ENCODE measurements at regions not wholly inside any gene's neighbourhood (a gene's known extent, or its start where the extent isn't known, plus 50 kb on each side); places are given as distances from the start of the nearest gene placed in this dataset.
"Not testable (repeated sequence)": the region's sequence is repeated elsewhere in the genome, so short reads cannot be mapped to it uniquely, and the experiment has no call there.

DNA sequence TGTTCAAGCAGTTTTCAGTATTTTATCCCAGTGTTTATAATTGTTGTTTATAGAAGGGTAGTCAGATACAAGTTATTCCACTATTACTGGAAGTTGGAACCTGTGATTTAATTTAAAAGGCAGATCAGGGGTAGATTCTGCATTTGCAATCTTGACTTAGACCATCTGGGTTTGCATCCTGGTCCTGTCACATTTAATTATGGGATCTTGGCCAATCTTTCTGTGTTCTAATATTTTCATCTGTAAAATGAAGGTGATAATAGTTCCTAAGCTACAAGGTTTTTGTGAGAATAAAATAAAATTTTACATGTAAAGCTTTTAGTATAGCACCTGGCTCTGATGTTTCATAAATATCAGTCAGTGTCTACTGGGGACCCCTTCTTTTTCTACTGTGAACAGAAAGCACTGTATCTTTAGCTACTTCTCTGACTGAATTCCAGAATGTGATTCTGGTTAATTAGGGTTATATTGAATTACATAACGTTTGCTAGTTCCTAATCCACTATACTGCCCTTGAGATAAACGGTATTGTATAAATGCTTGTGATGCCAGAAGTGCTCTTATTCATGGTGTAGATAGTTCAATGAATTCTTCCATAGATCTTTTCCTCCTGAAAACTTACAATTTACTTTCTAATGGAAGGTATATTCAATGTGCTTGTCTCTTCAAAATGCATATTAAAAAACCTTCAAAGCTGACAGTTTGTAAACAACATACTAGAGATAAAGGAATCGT is 131.0 kb downstream of the KCNK1 start:
- no TSS peak for BruUV-seq (replicated peaks)
- Mint-ChIP-seq H3K36me3 (ENCODE audit: insufficient read depth, unreplicated experiment) (no peaks in the 10 kb centered on the region), H3K4me1 (ENCODE audit: low read depth, unreplicated experiment) (no peaks in the 10 kb centered on the region), H3K27ac (ENCODE audit: unreplicated experiment) (no peak overlapping the region), H3K27me3 (ENCODE audit: unreplicated experiment) (no peaks in the 10 kb centered on the region), H3K9me3 (ENCODE audit: low read depth, unreplicated experiment) (no peaks in the 10 kb centered on the region), H3K4me3 (ENCODE audit: low read depth, unreplicated experiment) (no peak overlapping the region)
- CTCF ChIA-PET, result no interaction called here
- TF ChIP-seq, protein P1, sequence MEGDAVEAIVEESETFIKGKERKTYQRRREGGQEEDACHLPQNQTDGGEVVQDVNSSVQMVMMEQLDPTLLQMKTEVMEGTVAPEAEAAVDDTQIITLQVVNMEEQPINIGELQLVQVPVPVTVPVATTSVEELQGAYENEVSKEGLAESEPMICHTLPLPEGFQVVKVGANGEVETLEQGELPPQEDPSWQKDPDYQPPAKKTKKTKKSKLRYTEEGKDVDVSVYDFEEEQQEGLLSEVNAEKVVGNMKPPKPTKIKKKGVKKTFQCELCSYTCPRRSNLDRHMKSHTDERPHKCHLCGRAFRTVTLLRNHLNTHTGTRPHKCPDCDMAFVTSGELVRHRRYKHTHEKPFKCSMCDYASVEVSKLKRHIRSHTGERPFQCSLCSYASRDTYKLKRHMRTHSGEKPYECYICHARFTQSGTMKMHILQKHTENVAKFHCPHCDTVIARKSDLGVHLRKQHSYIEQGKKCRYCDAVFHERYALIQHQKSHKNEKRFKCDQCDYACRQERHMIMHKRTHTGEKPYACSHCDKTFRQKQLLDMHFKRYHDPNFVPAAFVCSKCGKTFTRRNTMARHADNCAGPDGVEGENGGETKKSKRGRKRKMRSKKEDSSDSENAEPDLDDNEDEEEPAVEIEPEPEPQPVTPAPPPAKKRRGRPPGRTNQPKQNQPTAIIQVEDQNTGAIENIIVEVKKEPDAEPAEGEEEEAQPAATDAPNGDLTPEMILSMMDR (IDR thresholded peaks at IDR 0.05; ENCODE audit: unreplicated experiment), result no peak
- intact Hi-C loops (cut with micrococcal nuclease; ENCODE audit: unreplicated experiment), result no loop called here
- DNase-seq, result no peak

- CTCF ChIA-PET, result no interaction called here
- Mint-ChIP-seq H3K4me1 (ENCODE audit: low read depth, unreplicated experiment) (no peaks in the 10 kb centered on the region), H3K27ac (ENCODE audit: unreplicated experiment) (no peak overlapping the region), H3K4me3 (ENCODE audit: low read depth, unreplicated experiment) (no peak overlapping the region), H3K9me3 (ENCODE audit: low read depth, unreplicated experiment) (no peaks in the 10 kb centered on the region), H3K27me3 (ENCODE audit: unreplicated experiment) (no peaks in the 10 kb centered on the region), H3K36me3 (ENCODE audit: insufficient read depth, unreplicated experiment) (no peaks in the 10 kb centered on the region)
- BruUV-seq (replicated peaks), result no TSS peak
- intact Hi-C loops (cut with micrococcal nuclease; ENCODE audit: unreplicated experiment), result no loop called here
- TF ChIP-seq, protein P1 (IDR thresholded peaks at IDR 0.05; ENCODE audit: unreplicated experiment), result no peak
- no peak for DNase-seq
These were observed 136.2 kb downstream of the KCNK1 start for GRCh38 chr1:233750139-233750538.

DNA sequence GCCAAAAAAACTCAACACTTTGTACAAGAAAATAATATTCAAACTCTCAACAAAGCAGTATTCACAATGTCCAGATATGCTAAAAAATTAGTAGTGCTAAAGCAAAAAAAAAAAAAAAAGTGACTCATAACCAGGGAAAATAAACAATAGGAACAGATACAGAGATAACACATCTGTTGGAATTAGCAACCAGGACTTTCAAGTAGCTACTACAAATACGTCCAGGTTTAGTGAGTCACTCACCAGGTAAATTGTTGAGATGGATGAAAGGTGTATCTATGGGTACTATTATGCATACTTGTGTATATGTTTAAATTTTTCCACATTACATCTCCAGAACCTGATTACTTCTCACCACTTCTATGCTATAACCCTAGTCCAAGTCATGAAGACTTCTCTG is 144.8 kb upstream of the SLC35F3 start:
- Mint-ChIP-seq H3K4me3 (ENCODE audit: low read depth, unreplicated experiment) (no peak overlapping the region), H3K9me3 (ENCODE audit: low read depth, unreplicated experiment) (no peaks in the 10 kb centered on the region), H3K36me3 (ENCODE audit: insufficient read depth, unreplicated experiment) (no peaks in the 10 kb centered on the region), H3K27ac (ENCODE audit: unreplicated experiment) (no peak overlapping the region), H3K4me1 (ENCODE audit: low read depth, unreplicated experiment) (peaks cover 10% of the 10 kb centered on the region), H3K27me3 (ENCODE audit: unreplicated experiment) (no peaks in the 10 kb centered on the region)
- no peak for DNase-seq
- no TSS peak for BruUV-seq (replicated peaks)
- TF ChIP-seq, protein P1 (IDR thresholded peaks at IDR 0.05; ENCODE audit: unreplicated experiment), result no peak
- CTCF ChIA-PET, result interaction anchor here (0.5 to 0.7 kb wide), 3 partner anchors 38 to 1265 kb away, joined by 3 to 7 read pairs (median 5); no protein-coding TSS in a partner anchor
- intact Hi-C loops (cut with micrococcal nuclease; ENCODE audit: unreplicated experiment), result no loop called here

DNA sequence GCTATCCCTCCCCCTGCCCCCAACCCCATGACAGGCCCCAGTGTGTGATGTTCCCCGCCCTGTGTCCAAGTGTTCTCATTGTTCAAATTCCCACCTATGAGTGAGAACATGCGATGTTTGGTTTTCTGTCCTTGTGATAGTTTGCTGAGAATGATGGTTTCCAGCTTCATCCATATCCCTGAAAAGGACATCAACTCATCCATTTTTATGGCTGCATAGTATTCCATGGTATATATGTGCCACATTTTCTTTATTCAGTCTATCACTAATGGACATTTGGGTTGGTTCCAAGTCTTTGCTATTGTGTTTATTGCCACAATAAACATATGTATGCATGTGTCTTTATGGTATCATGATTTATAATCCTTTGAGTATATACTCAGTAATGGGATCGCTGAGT is 140.2 kb upstream of the SLC35F3 start:
- H3K27ac Mint-ChIP-seq (ENCODE audit: unreplicated experiment); H3K4me1 Mint-ChIP-seq (ENCODE audit: low read depth, unreplicated experiment); H3K36me3 Mint-ChIP-seq (ENCODE audit: insufficient read depth, unreplicated experiment); H3K9me3 Mint-ChIP-seq (ENCODE audit: low read depth, unreplicated experiment); H3K27me3 Mint-ChIP-seq (ENCODE audit: unreplicated experiment); BruUV-seq (replicated peaks); H3K4me3 Mint-ChIP-seq (ENCODE audit: low read depth, unreplicated experiment); intact Hi-C loops (cut with micrococcal nuclease; ENCODE audit: unreplicated experiment); DNase-seq; CTCF ChIA-PET: not testable (repeated sequence)

GRCh38 chr1:233777566-233777965 is 126.9 kb upstream of the SLC35F3 start:
- peaks cover 4% of the 10 kb centered on the region for H3K9me3 Mint-ChIP-seq (ENCODE audit: low read depth, unreplicated experiment)
- BruUV-seq (replicated peaks), result no TSS peak
- no peaks in the 10 kb centered on the region for H3K27me3 Mint-ChIP-seq (ENCODE audit: unreplicated experiment)
- H3K4me3 Mint-ChIP-seq (ENCODE audit: low read depth, unreplicated experiment), result no peak overlapping the region
- TF ChIP-seq, protein P1 (IDR thresholded peaks at IDR 0.05; ENCODE audit: unreplicated experiment), result no peak
- no peaks in the 10 kb centered on the region for H3K4me1 Mint-ChIP-seq (ENCODE audit: low read depth, unreplicated experiment)
- no peak for DNase-seq
- intact Hi-C loops (cut with micrococcal nuclease; ENCODE audit: unreplicated experiment), result no loop called here
- H3K36me3 Mint-ChIP-seq (ENCODE audit: insufficient read depth, unreplicated experiment), result no peaks in the 10 kb centered on the region
- CTCF ChIA-PET, result no interaction called here
- no peak overlapping the region for H3K27ac Mint-ChIP-seq (ENCODE audit: unreplicated experiment)

Data from Calu3 (cell line).